Osteoblast (primary cell): ENCODE measurements at regions not wholly inside any gene's neighbourhood (a gene's known extent, or its start where the extent isn't known, plus 50 kb on each side); places are given as distances from the start of the nearest gene placed in this dataset.
"Not testable (repeated sequence)": the region's sequence is repeated elsewhere in the genome, so short reads cannot be mapped to it uniquely, and the experiment has no call there.

ENCODE experiments used
- DNase-seq: peaks from one replicate; pipeline ENCODE4 v3.0.0; 2011; ENCODE audit warnings: low spot score, mixed read lengths; ENCODE audit not compliant: insufficient read length; ENCODE audit errors: missing footprints
- H2AFZ ChIP-seq: 2 replicates; pipeline ENCODE4 v1.6.0; 2011; ENCODE audit warnings: mild to moderate bottlenecking, low read length
- H3K27ac ChIP-seq: 2 replicates; pipeline ENCODE4 v1.5.1; 2011; ENCODE audit warnings: mild to moderate bottlenecking, low read depth, low read length, moderate library complexity
- H3K27me3 ChIP-seq: 2 replicates; pipeline ENCODE4 v1.6.0; 2012; ENCODE audit warnings: mild to moderate bottlenecking, control low read depth, inconsistent platforms, low read length, moderate library complexity; ENCODE audit not compliant: insufficient read depth
- H3K36me3 ChIP-seq: 2 replicates; pipeline ENCODE4 v1.5.1; 2011; ENCODE audit warnings: mild to moderate bottlenecking, low read length, control low read depth, moderate library complexity; ENCODE audit not compliant: insufficient read depth
- H3K4me1 ChIP-seq: 2 replicates; pipeline ENCODE4 v1.5.1; 2011; ENCODE audit warnings: mild to moderate bottlenecking, low read length, control low read depth, moderate library complexity; ENCODE audit not compliant: insufficient read depth
- H3K4me2 ChIP-seq: 2 replicates; pipeline ENCODE4 v1.6.0; 2011; ENCODE audit warnings: mild to moderate bottlenecking, low read length; ENCODE audit not compliant: insufficient read depth
- H3K4me3 ChIP-seq: fragments of 200-600 bp; sonication (generic); 3 replicates; pipeline ENCODE4 v1.5.1; 2012; ENCODE audit warnings: mild to moderate bottlenecking, low read length, inconsistent platforms; ENCODE audit not compliant: insufficient read depth
- H3K79me2 ChIP-seq: 2 replicates; pipeline ENCODE4 v1.6.0; 2012; ENCODE audit warnings: mild to moderate bottlenecking, low read length, control low read depth, inconsistent platforms; ENCODE audit not compliant: insufficient read depth
- H3K9me3 ChIP-seq: 2 replicates; pipeline ENCODE4 v1.5.1; 2011; ENCODE audit warnings: low read depth, low read length, control low read depth
- H4K20me1 ChIP-seq: 2 replicates; pipeline ENCODE4 v1.6.0; 2012; ENCODE audit warnings: mild to moderate bottlenecking, low read length, control low read depth; ENCODE audit not compliant: insufficient read depth
- TF ChIP-seq, protein P1 (sequence below): IDR thresholded peaks from 2 replicates; pipeline ENCODE4 v1.5.1; 2011; ENCODE audit warnings: mild to moderate bottlenecking, low read depth, low read length, moderate library complexity; ENCODE audit errors: extremely low read depth

DNA sequence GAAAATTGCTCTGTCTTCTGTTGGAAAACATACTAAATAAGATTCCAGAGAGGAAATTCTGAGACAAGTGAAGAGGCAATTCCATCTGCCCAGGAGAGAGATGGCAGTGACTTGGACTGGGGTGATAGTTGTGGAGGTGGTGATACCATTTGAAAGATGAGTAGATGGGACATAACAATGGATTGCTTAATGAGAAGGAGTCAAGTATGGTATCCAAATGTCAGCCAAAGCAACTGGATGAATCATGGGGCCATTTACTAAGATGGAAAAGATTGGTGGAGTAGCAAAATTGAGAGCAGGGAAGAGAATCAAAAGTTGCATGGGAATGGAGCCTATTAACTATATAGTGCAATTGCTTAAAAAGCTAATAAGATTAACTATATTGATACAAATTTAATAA, 222.1 kb downstream of the ETAA1 start:
- no peaks in the 10 kb centered on the region for H3K36me3 ChIP-seq
- no peaks in the 10 kb centered on the region for H4K20me1 ChIP-seq
- TF ChIP-seq, protein P1, sequence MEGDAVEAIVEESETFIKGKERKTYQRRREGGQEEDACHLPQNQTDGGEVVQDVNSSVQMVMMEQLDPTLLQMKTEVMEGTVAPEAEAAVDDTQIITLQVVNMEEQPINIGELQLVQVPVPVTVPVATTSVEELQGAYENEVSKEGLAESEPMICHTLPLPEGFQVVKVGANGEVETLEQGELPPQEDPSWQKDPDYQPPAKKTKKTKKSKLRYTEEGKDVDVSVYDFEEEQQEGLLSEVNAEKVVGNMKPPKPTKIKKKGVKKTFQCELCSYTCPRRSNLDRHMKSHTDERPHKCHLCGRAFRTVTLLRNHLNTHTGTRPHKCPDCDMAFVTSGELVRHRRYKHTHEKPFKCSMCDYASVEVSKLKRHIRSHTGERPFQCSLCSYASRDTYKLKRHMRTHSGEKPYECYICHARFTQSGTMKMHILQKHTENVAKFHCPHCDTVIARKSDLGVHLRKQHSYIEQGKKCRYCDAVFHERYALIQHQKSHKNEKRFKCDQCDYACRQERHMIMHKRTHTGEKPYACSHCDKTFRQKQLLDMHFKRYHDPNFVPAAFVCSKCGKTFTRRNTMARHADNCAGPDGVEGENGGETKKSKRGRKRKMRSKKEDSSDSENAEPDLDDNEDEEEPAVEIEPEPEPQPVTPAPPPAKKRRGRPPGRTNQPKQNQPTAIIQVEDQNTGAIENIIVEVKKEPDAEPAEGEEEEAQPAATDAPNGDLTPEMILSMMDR, result no peak
- H3K27me3 ChIP-seq, result no peaks in the 10 kb centered on the region
- no peaks in the 10 kb centered on the region for H3K9me3 ChIP-seq
- H3K27ac ChIP-seq, result no peak overlapping the region
- H3K4me2 ChIP-seq, result no peak overlapping the region
- no peak for DNase-seq
- no peak overlapping the region for H2AFZ ChIP-seq
- H3K79me2 ChIP-seq, result no peaks in the 10 kb centered on the region
- H3K4me3 ChIP-seq, result no peak overlapping the region
- no peaks in the 10 kb centered on the region for H3K4me1 ChIP-seq

GRCh38 chr2:67623741-67624140, 226.6 kb downstream of the ETAA1 start:
- H3K27ac ChIP-seq, H3K9me3 ChIP-seq, H2AFZ ChIP-seq, H3K36me3 ChIP-seq, H3K27me3 ChIP-seq, H3K4me3 ChIP-seq, H3K4me1 ChIP-seq, H3K4me2 ChIP-seq, H3K79me2 ChIP-seq, DNase-seq, H4K20me1 ChIP-seq: not testable (repeated sequence)

DNA sequence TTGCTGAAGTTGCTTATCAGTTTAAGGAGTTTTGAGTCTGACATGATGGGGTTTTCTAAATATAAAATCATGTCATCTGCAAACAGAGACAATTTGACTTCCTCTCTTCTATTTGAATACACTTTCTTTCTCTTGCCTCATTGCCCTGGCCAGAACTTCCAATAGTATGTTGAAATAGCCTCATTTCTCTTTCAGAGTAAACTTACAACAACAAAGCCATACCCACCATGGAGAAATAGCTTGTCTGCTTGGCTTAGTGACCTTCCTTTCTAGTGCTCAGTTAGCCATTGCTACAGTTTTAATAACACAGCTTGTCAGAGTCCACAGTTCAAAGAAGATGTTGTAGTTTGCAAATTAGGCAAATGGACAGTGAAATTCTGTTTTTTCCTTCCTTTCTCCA, 228.0 kb downstream of the ETAA1 start:
- no peak for DNase-seq
- H3K27me3 ChIP-seq, result no peaks in the 10 kb centered on the region
- H3K4me1 ChIP-seq, result no peaks in the 10 kb centered on the region
- no peak overlapping the region for H3K4me3 ChIP-seq
- H3K4me2 ChIP-seq, result no peak overlapping the region
- no peaks in the 10 kb centered on the region for H3K79me2 ChIP-seq
- H2AFZ ChIP-seq, result no peak overlapping the region
- no peaks in the 10 kb centered on the region for H3K36me3 ChIP-seq
- no peaks in the 10 kb centered on the region for H4K20me1 ChIP-seq
- H3K9me3 ChIP-seq, result no peaks in the 10 kb centered on the region
- no peak overlapping the region for H3K27ac ChIP-seq
- TF ChIP-seq, protein P1, result no peak

DNA sequence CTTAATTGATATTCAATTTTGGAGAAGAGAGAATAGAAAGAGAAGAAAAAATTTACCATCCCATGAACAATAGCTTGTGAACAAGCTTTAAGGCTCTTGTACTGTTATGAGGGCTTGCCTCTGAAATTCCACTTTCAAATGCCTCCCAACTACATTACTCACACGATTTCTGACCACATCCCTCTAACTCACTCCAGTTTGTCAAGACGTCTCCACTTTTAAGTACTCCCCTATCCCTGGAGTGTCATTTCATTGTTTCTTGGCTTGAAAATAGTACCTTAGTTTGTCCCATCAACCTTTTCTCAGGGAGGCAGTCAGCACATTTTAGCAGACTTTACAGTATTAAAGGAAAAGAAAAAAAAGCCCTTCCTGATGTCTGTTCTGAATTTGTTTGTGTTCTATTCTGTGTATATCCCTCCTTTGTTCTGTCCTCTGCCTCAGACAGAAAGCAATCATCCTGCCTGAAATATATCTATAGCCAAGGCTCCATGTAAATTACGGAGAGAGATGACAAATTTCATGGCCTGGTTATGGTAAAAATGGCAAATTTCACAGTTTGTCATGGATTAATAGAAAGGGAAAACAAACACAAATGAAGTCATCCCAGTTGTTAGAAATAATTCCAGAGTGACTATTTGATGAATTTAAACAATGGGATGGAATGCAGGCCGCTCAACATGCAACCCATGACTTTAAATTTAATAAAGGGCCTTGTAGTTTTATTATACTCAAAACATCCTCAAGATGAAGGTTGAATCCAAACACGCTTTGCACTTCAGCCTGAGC, 228.8 kb downstream of the ETAA1 start:
- no peak for DNase-seq
- Histone ChIP-seq H4K20me1 (no peaks in the 10 kb centered on the region), H3K27me3 (no peaks in the 10 kb centered on the region), H3K27ac (peak overlapping the region; percentile 33), H3K79me2 (no peaks in the 10 kb centered on the region), H3K4me1 (no peaks in the 10 kb centered on the region), H3K36me3 (no peaks in the 10 kb centered on the region), H3K4me3 (no peak overlapping the region), H3K9me3 (no peaks in the 10 kb centered on the region), H3K4me2 (no peak overlapping the region), H2AFZ (no peak overlapping the region)
- TF ChIP-seq, protein P1, result no peak
